K562 (cell line): ENCODE measurements at regions not wholly inside any gene's neighbourhood (a gene's known extent, or its start where the extent isn't known, plus 50 kb on each side); places are given as distances from the start of the nearest gene placed in this dataset.

Experiments used
- ATAC-seq: fragments of 200-7000 bp; cut with Tn5 transposase; 3 replicates; pipeline ENCODE4 v1.9.1; 2020; ENCODE audit warnings: moderate library complexity
- BruUV-seq: library from RNA; stranded (reverse); fragments of 400-500 nt; replicated peaks from 2 replicates; lab custom pipeline; 2021; lab: Mats Ljungman, UMichigan
- CTCF ChIA-PET: fragments of 300-600 bp; formaldehyde crosslinking; extraction: SDS; loops from one replicate; lab custom pipeline; 2021; ENCODE audit warnings: low intra/inter-chr PET ratio; lab: Yijun Ruan, JAX
- POLR2A ChIA-PET: fragments of 300-600, 350-650 bp; sonication (Branson Sonifier 250); formaldehyde crosslinking; extraction: SDS; loops from one replicate; lab custom pipeline; 2021; ENCODE audit warnings: antibody characterized with exemption, inconsistent platforms; lab: Yijun Ruan, JAX
- DNase-seq, 4 experiments: peaks; one replicate each; pipeline versions ENCODE4 v3.0.0 to v3.0.0-alpha.2; 2011 to 2018; ENCODE audit warnings: low spot score in 3 of 4, mixed read lengths in 3 of 4; ENCODE audit errors: extremely low read depth in 1 of 4
- FAIRE-seq: peaks from 2 replicates; lab custom pipeline; 2011; peaks lifted over from hg19 to GRCh38; lab: Jason Lieb, UNC
- H2AFZ ChIP-seq: 2 replicates; pipeline ENCODE4 v1.6.0; 2011; ENCODE audit warnings: low read depth, low read length, control low read depth, inconsistent platforms
- H3K27ac ChIP-seq: fragments of 200-600 bp; 3 replicates; pipeline ENCODE4 v1.8.0; 2011; ENCODE audit warnings: low read depth, mild to moderate bottlenecking, control low read depth, inconsistent platforms, low read length, moderate library complexity, mixed read lengths; ENCODE audit errors: extremely low read depth
- H3K27me3 ChIP-seq, 2 experiments: fragments of 300-600 bp in 1 of 2; 2 replicates in 1 of 2; 3 replicates in 1 of 2; pipeline versions ENCODE4 v1.6.0 to v1.8.0; 2011; ENCODE audit warnings: inconsistent platforms in 2 of 2, low read length in 2 of 2, mild to moderate bottlenecking in 1 of 2, mixed read lengths in 1 of 2, moderate library complexity in 1 of 2; ENCODE audit not compliant: control insufficient read depth in 2 of 2, insufficient read depth in 2 of 2
- H3K36me3 ChIP-seq: fragments of 300-600 bp; 3 replicates; pipeline ENCODE4 v1.8.0; 2011; ENCODE audit warnings: mild to moderate bottlenecking, low read length, inconsistent platforms; ENCODE audit not compliant: control insufficient read depth, insufficient read depth
- H3K4me1 ChIP-seq, 2 experiments: fragments of 200-600 bp in 1 of 2; replicated peaks in 1 of 2; 2 replicates in 1 of 2; 3 replicates in 1 of 2; pipeline versions ENCODE4 v1.5.1 to v1.8.0; 2011; ENCODE audit warnings: inconsistent platforms in 2 of 2, low read length in 2 of 2, mild to moderate bottlenecking in 1 of 2, mixed read lengths in 1 of 2, moderate library complexity in 1 of 2; ENCODE audit not compliant: control insufficient read depth in 2 of 2, insufficient read depth in 2 of 2
- H3K4me2 ChIP-seq: 2 replicates; pipeline ENCODE4 v1.6.1; 2011; ENCODE audit warnings: low read length, control low read depth, inconsistent platforms, mixed read lengths; ENCODE audit not compliant: insufficient read depth
- H3K4me3 ChIP-seq: fragments of 200-600 bp; sonication (generic), shearing (Covaris generic); 2 replicates; pipeline ENCODE4 v1.5.1; 2016; ENCODE audit warnings: control low read depth, inconsistent platforms
- H3K79me2 ChIP-seq: fragments of 200-600 bp; 3 replicates; pipeline ENCODE4 v1.8.0; 2011; ENCODE audit warnings: low read length, inconsistent platforms; ENCODE audit not compliant: control insufficient read depth, insufficient read depth
- H3K9ac ChIP-seq, 2 experiments: 2 replicates each; pipeline versions ENCODE4 v1.6.0 to v1.6.1; 2011; ENCODE audit warnings: low read depth in 2 of 2, low read length in 2 of 2, control low read depth in 1 of 2, inconsistent platforms in 1 of 2, mild to moderate bottlenecking in 1 of 2, mixed read lengths in 1 of 2; ENCODE audit not compliant: insufficient read depth in 1 of 2
- H3K9me1 ChIP-seq: one replicate; pipeline ENCODE4 v1.6.0; 2011; ENCODE audit warnings: inconsistent platforms, mild to moderate bottlenecking, low read length, moderate library complexity; ENCODE audit not compliant: control insufficient read depth, insufficient read depth
- H3K9me3 ChIP-seq: replicated peaks from 2 replicates; pipeline ENCODE4 v1.5.1; 2011; ENCODE audit warnings: low read depth, low read length, inconsistent platforms; ENCODE audit not compliant: control insufficient read depth, insufficient read depth
- H4K20me1 ChIP-seq: replicated peaks from 2 replicates; pipeline ENCODE4 v1.6.1; 2011; ENCODE audit warnings: low read length, inconsistent platforms, mixed read lengths; ENCODE audit not compliant: control insufficient read depth, insufficient read depth
- ETS2 ChIP-seq: IDR thresholded peaks from 2 replicates; pipeline ENCODE4 v1.6.1; 2016; ENCODE audit warnings: borderline replicate concordance, missing genetic modification characterization, mild to moderate bottlenecking, moderate library complexity, missing compliant biosample characterization; ENCODE audit not compliant: poor library complexity, severe bottlenecking
- HMG20A ChIP-seq: fragments of 450-650 bp; formaldehyde crosslinking; conservative IDR thresholded peaks from 2 replicates; pipeline ENCODE4 v1.4.0; 2020; ENCODE audit warnings: mild to moderate bottlenecking, mixed read lengths
- IRF2 ChIP-seq: sonication (generic); formaldehyde crosslinking; IDR thresholded peaks from 2 replicates; pipeline ENCODE4 v1.8.1; 2022; ENCODE audit warnings: mild to moderate bottlenecking, missing genetic modification reagents
- PCBP2 ChIP-seq: fragments of 200-400 bp; formaldehyde crosslinking; IDR thresholded peaks from 2 replicates; pipeline ENCODE4 v1.6.1; 2018; ENCODE audit warnings: low read length, low read depth, mild to moderate bottlenecking, moderate library complexity; ENCODE audit not compliant: poor library complexity, severe bottlenecking
- SREBF1 ChIP-seq: fragments of 150-350 bp; IDR thresholded peaks from 2 replicates; pipeline ENCODE4 v1.6.1; 2014; ENCODE audit warnings: antibody characterized with exemption, low read depth, low read length, borderline replicate concordance
- TCF3 ChIP-seq: sonication (generic); formaldehyde crosslinking; IDR thresholded peaks from 2 replicates; pipeline ENCODE4 v1.4.0; 2020; ENCODE audit warnings: mild to moderate bottlenecking, missing genetic modification reagents
- TFAM ChIP-seq: fragments of 250-450 bp; sonication (Bioruptor Pico); conservative IDR thresholded peaks from 2 replicates; pipeline ENCODE4 v1.5.0; 2021; ENCODE audit warnings: mild to moderate bottlenecking, moderate library complexity
- ZNF512 ChIP-seq: IDR thresholded peaks from 2 replicates; pipeline ENCODE4 v1.6.1; 2016; ENCODE audit warnings: missing genetic modification characterization, missing compliant biosample characterization
- WGBS: fragments of 100-300 bp; shearing (Covaris generic); methylation state at CpG from one replicate; pipeline ENCODE4 v1.1.6; 2016; ENCODE audit warnings: low coverage, mixed read lengths; ENCODE audit not compliant: insufficient coverage; ENCODE audit errors: missing lambda C conversion rate; 5-methylcytosine and 5-hydroxymethylcytosine counted together
- in situ Hi-C: fragments of 300-500 bp; cut with MboI; formaldehyde crosslinking; loops from 4 replicates; pipeline ENCODE4 v1.15.0; 2018; ENCODE audit warnings: inconsistent platforms, mixed read lengths
- intact Hi-C: fragments of 100-400 bp; cut with micrococcal nuclease; formaldehyde crosslinking; loops from 2 replicates; pipeline ENCODE4 v1.14.2; 2022
- TF ChIP-seq, protein P1 (sequence below): fragments of 450-650 bp; IDR thresholded peaks from 2 replicates; pipeline ENCODE4 v1.7.0; 2016; ENCODE audit warnings: borderline replicate concordance
- TF ChIP-seq, protein P2 (sequence below), 2 experiments: fragments of 150-350 bp in 1 of 2; IDR thresholded peaks; 2 replicates each; pipeline ENCODE4 v1.6.1; 2012 to 2016; ENCODE audit warnings: low read depth in 2 of 2, low read length in 2 of 2, mild to moderate bottlenecking in 1 of 2, moderate library complexity in 1 of 2
- TF ChIP-seq, protein P3 (sequence below), 2 experiments: fragments of 450-650 bp; IDR thresholded peaks; 2 replicates each; pipeline ENCODE4 v1.6.1; 2018; ENCODE audit warnings: mild to moderate bottlenecking in 2 of 2, low read depth in 1 of 2; ENCODE audit not compliant: partially characterized antibody in 2 of 2

GRCh38 chr4:65911720-65912119 is 241.4 kb upstream of the EPHA5 start:
- BruUV-seq: no TSS peak
- 0% methylated on average over 1 of the region's 1 CpG for WGBS
- TF ChIP-seq, protein P1, sequence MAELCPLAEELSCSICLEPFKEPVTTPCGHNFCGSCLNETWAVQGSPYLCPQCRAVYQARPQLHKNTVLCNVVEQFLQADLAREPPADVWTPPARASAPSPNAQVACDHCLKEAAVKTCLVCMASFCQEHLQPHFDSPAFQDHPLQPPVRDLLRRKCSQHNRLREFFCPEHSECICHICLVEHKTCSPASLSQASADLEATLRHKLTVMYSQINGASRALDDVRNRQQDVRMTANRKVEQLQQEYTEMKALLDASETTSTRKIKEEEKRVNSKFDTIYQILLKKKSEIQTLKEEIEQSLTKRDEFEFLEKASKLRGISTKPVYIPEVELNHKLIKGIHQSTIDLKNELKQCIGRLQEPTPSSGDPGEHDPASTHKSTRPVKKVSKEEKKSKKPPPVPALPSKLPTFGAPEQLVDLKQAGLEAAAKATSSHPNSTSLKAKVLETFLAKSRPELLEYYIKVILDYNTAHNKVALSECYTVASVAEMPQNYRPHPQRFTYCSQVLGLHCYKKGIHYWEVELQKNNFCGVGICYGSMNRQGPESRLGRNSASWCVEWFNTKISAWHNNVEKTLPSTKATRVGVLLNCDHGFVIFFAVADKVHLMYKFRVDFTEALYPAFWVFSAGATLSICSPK: no peak
- TF ChIP-seq, protein P2, sequence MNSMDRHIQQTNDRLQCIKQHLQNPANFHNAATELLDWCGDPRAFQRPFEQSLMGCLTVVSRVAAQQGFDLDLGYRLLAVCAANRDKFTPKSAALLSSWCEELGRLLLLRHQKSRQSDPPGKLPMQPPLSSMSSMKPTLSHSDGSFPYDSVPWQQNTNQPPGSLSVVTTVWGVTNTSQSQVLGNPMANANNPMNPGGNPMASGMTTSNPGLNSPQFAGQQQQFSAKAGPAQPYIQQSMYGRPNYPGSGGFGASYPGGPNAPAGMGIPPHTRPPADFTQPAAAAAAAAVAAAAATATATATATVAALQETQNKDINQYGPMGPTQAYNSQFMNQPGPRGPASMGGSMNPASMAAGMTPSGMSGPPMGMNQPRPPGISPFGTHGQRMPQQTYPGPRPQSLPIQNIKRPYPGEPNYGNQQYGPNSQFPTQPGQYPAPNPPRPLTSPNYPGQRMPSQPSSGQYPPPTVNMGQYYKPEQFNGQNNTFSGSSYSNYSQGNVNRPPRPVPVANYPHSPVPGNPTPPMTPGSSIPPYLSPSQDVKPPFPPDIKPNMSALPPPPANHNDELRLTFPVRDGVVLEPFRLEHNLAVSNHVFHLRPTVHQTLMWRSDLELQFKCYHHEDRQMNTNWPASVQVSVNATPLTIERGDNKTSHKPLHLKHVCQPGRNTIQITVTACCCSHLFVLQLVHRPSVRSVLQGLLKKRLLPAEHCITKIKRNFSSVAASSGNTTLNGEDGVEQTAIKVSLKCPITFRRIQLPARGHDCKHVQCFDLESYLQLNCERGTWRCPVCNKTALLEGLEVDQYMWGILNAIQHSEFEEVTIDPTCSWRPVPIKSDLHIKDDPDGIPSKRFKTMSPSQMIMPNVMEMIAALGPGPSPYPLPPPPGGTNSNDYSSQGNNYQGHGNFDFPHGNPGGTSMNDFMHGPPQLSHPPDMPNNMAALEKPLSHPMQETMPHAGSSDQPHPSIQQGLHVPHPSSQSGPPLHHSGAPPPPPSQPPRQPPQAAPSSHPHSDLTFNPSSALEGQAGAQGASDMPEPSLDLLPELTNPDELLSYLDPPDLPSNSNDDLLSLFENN (IDR thresholded peaks at IDR 0.05; ENCODE audit: low read depth in 2 of 2, low read length in 2 of 2): no peak
- TF ChIP-seq SREBF1 (no peak), HMG20A (CRISPR knock-in tag) (no peak), IRF2 (no peak), TCF3 (CRISPR knock-in tag) (no peak), ETS2 (no peak), ZNF512 (no peak), TFAM (CRISPR knock-in tag) (no peak), PCBP2 (no peak)
- TF ChIP-seq, protein P3, sequence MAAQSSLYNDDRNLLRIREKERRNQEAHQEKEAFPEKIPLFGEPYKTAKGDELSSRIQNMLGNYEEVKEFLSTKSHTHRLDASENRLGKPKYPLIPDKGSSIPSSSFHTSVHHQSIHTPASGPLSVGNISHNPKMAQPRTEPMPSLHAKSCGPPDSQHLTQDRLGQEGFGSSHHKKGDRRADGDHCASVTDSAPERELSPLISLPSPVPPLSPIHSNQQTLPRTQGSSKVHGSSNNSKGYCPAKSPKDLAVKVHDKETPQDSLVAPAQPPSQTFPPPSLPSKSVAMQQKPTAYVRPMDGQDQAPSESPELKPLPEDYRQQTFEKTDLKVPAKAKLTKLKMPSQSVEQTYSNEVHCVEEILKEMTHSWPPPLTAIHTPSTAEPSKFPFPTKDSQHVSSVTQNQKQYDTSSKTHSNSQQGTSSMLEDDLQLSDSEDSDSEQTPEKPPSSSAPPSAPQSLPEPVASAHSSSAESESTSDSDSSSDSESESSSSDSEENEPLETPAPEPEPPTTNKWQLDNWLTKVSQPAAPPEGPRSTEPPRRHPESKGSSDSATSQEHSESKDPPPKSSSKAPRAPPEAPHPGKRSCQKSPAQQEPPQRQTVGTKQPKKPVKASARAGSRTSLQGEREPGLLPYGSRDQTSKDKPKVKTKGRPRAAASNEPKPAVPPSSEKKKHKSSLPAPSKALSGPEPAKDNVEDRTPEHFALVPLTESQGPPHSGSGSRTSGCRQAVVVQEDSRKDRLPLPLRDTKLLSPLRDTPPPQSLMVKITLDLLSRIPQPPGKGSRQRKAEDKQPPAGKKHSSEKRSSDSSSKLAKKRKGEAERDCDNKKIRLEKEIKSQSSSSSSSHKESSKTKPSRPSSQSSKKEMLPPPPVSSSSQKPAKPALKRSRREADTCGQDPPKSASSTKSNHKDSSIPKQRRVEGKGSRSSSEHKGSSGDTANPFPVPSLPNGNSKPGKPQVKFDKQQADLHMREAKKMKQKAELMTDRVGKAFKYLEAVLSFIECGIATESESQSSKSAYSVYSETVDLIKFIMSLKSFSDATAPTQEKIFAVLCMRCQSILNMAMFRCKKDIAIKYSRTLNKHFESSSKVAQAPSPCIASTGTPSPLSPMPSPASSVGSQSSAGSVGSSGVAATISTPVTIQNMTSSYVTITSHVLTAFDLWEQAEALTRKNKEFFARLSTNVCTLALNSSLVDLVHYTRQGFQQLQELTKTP (IDR thresholded peaks at IDR 0.05; ENCODE audit: low read depth in 1 of 2, partially characterized antibody in 2 of 2): no peak

More at GRCh38 chr4:65911720-65912119, 241.4 kb upstream of the EPHA5 start:
- Histone ChIP-seq H3K27ac (no peak overlapping the region), H3K9me3 (no peaks in the 10 kb centered on the region), H3K4me2 (no peak overlapping the region), H3K27me3 (no peaks in the 10 kb centered on the region), H3K9ac (no peak overlapping the region), H2AFZ (no peak overlapping the region), H4K20me1 (no peaks in the 10 kb centered on the region), H3K79me2 (no peaks in the 10 kb centered on the region), H3K4me1 (no peaks in the 10 kb centered on the region), H3K9me1 (no peaks in the 10 kb centered on the region), H3K4me3 (no peak overlapping the region), H3K36me3 (no peaks in the 10 kb centered on the region)
- no peak for ATAC-seq
- CTCF ChIA-PET: no interaction called here
- in situ Hi-C loops: no loop called here
- no peak for DNase-seq
- FAIRE-seq: no peak
- POLR2A ChIA-PET: no interaction called here
- intact Hi-C loops: no loop called here
